Central memory CD4-positive, alpha-beta T cell (primary cell): ENCODE measurements at regions not wholly inside any gene's neighbourhood (a gene's known extent, or its start where the extent isn't known, plus 50 kb on each side); places are given as distances from the start of the nearest gene placed in this dataset.

ENCODE experiments used
- DNase-seq: peaks from one replicate; pipeline ENCODE4 v3.0.0; 2022

- no peak for DNase-seq
Observed at GRCh38 chr2:145845207-145845894, 1325.4 kb upstream of the ZEB2 start.

- DNase-seq = no peak
Observed at GRCh38 chr2:145841973-145842372, 1322.1 kb upstream of the ZEB2 start.

GRCh38 chr2:145836986-145837385 lies 1317.1 kb upstream of the ZEB2 start:
- no peak for DNase-seq

- no peak for DNase-seq
Observed at GRCh38 chr2:145835665-145836064, 1315.7 kb upstream of the ZEB2 start.

- DNase-seq = no peak
Observed at GRCh38 chr2:145832681-145833080, 1312.8 kb upstream of the ZEB2 start.

GRCh38 chr2:145829931-145830330 lies 1310.0 kb upstream of the ZEB2 start:
- DNase-seq = no peak

- no peak for DNase-seq
Observed at GRCh38 chr2:145827235-145827634, 1307.3 kb upstream of the ZEB2 start.

- DNase-seq = no peak
Observed at GRCh38 chr2:145824384-145824783, 1304.5 kb upstream of the ZEB2 start.

- no peak for DNase-seq
Observed at GRCh38 chr2:145822892-145823534, 1303.1 kb upstream of the ZEB2 start.

- DNase-seq = no peak
Observed at GRCh38 chr2:145820651-145821050, 1300.7 kb upstream of the ZEB2 start.

- no peak for DNase-seq
Observed at GRCh38 chr2:145818890-145819504, 1299.1 kb upstream of the ZEB2 start.

- no peak for DNase-seq
Observed at GRCh38 chr2:145815933-145816332, 1296.0 kb upstream of the ZEB2 start.

- DNase-seq = no peak
Observed at GRCh38 chr2:145813481-145813880, 1293.6 kb upstream of the ZEB2 start.

GRCh38 chr2:145812165-145812554 lies 1292.2 kb upstream of the ZEB2 start:
- no peak for DNase-seq

- no peak for DNase-seq
Observed at GRCh38 chr2:145811276-145812164, 1291.6 kb upstream of the ZEB2 start.

- DNase-seq = no peak
Observed at GRCh38 chr2:145807968-145808367, 1288.0 kb upstream of the ZEB2 start.

GRCh38 chr2:145807554-145807953 lies 1287.6 kb upstream of the ZEB2 start:
- no peak for DNase-seq

- DNase-seq = no peak
Observed at GRCh38 chr2:145806546-145806945, 1286.6 kb upstream of the ZEB2 start.

GRCh38 chr2:145802133-145802532 lies 1282.2 kb upstream of the ZEB2 start:
- no peak for DNase-seq

GRCh38 chr2:145801210-145801609 lies 1281.3 kb upstream of the ZEB2 start:
- DNase-seq = no peak

GRCh38 chr2:145800151-145801091 lies 1280.5 kb upstream of the ZEB2 start:
- no peak for DNase-seq

- no peak for DNase-seq
Observed at GRCh38 chr2:145799595-145800108, 1279.7 kb upstream of the ZEB2 start.
